Smooth muscle cell (in vitro differentiated cells): ENCODE measurements at regions not wholly inside any gene's neighbourhood (a gene's known extent, or its start where the extent isn't known, plus 50 kb on each side); places are given as distances from the start of the nearest gene placed in this dataset.
"Not testable (repeated sequence)": the region's sequence is repeated elsewhere in the genome, so short reads cannot be mapped to it uniquely, and the experiment has no call there.

Experiments
- DNase-seq: peaks from one replicate; lab custom pipeline; 2025; ENCODE audit not compliant: unreplicated experiment; lab: John Stamatoyannopoulos, UW
- H2AFZ ChIP-seq: fragments of 200-600 bp; sonication (generic); 2 replicates; pipeline ENCODE4 v1.6.0; 2016; ENCODE audit warnings: antibody characterized with exemption, low read depth, mild to moderate bottlenecking
- H3F3A ChIP-seq: fragments of 200-600 bp; sonication (generic); 2 replicates; pipeline ENCODE4 v1.6.0; 2017; ENCODE audit warnings: antibody characterized with exemption, low read depth
- H3K27ac ChIP-seq: fragments of 200-600 bp; sonication (generic); 2 replicates; pipeline ENCODE4 v1.5.1; 2016; ENCODE audit warnings: low read depth, mild to moderate bottlenecking
- H3K27me3 ChIP-seq: fragments of 200-600 bp; sonication (generic); 2 replicates; pipeline ENCODE4 v1.6.1; 2016; ENCODE audit warnings: low read depth, mild to moderate bottlenecking
- H3K36me3 ChIP-seq: fragments of 200-600 bp; sonication (generic); 2 replicates; pipeline ENCODE4 v1.5.1; 2016; ENCODE audit warnings: low read depth
- H3K4me1 ChIP-seq: fragments of 200-600 bp; sonication (generic); 2 replicates; pipeline ENCODE4 v1.5.1; 2016; ENCODE audit warnings: low read depth
- H3K4me2 ChIP-seq: fragments of 200-600 bp; sonication (generic); 2 replicates; pipeline ENCODE4 v1.6.0; 2016; ENCODE audit warnings: mild to moderate bottlenecking
- H3K4me3 ChIP-seq: fragments of 200-600 bp; sonication (generic); 2 replicates; pipeline ENCODE4 v1.5.1; 2016; ENCODE audit warnings: mild to moderate bottlenecking
- H3K79me2 ChIP-seq: fragments of 200-600 bp; sonication (generic); 2 replicates; pipeline ENCODE4 v1.6.0; 2016; ENCODE audit warnings: low read depth, mild to moderate bottlenecking
- H3K9ac ChIP-seq: fragments of 200-600 bp; sonication (generic); 2 replicates; pipeline ENCODE4 v1.6.0; 2016; ENCODE audit warnings: low read depth
- H3K9me3 ChIP-seq: fragments of 200-600 bp; sonication (generic); replicated peaks from 2 replicates; pipeline ENCODE4 v1.5.1; 2016; ENCODE audit warnings: low read depth
- H4K20me1 ChIP-seq: fragments of 200-600 bp; sonication (generic); 2 replicates; pipeline ENCODE4 v1.6.0; 2016; ENCODE audit warnings: low read depth
- WGBS: methylation state at CpG from one replicate; pipeline ENCODE4 v1.1.7; 2016; ENCODE audit warnings: low lambda C conversion rate; 5-methylcytosine and 5-hydroxymethylcytosine counted together
- TF ChIP-seq, protein P1 (sequence below): fragments of 200-600 bp; sonication (generic); IDR thresholded peaks from 2 replicates; pipeline ENCODE4 v1.5.1; 2017; ENCODE audit warnings: borderline replicate concordance, mild to moderate bottlenecking, antibody characterized with exemption; ENCODE audit not compliant: insufficient read depth, poor library complexity, severe bottlenecking

DNA sequence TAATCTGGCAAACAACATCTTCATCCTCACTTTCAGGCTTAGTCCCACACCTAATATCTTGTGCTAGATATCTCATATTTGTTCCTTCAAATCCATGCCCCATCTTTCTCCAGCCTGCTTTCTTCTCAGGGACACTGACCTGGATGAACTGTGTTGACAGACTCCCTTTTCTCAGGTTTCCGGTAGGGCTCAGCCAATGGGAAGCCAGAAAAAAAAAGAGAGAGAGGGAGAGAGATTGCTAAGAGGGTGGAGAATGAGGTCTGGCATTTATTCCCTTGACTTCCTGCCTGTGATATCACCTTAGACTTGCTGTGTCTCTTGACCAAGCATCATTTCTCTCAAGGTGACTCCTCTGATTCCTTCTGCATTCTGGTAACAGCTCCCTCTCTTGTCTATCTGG is 145.6 kb upstream of the ABI3BP start:
- no peaks in the 10 kb centered on the region for H3K27me3 ChIP-seq
- no peak overlapping the region for H3K4me2 ChIP-seq
- no peaks in the 10 kb centered on the region for H3K9me3 ChIP-seq
- H3F3A ChIP-seq: no peaks in the 10 kb centered on the region
- DNase-seq: no peak
- H3K79me2 ChIP-seq: no peaks in the 10 kb centered on the region
- no peak overlapping the region for H2AFZ ChIP-seq
- H3K27ac ChIP-seq: no peak overlapping the region
- TF ChIP-seq, protein P1, sequence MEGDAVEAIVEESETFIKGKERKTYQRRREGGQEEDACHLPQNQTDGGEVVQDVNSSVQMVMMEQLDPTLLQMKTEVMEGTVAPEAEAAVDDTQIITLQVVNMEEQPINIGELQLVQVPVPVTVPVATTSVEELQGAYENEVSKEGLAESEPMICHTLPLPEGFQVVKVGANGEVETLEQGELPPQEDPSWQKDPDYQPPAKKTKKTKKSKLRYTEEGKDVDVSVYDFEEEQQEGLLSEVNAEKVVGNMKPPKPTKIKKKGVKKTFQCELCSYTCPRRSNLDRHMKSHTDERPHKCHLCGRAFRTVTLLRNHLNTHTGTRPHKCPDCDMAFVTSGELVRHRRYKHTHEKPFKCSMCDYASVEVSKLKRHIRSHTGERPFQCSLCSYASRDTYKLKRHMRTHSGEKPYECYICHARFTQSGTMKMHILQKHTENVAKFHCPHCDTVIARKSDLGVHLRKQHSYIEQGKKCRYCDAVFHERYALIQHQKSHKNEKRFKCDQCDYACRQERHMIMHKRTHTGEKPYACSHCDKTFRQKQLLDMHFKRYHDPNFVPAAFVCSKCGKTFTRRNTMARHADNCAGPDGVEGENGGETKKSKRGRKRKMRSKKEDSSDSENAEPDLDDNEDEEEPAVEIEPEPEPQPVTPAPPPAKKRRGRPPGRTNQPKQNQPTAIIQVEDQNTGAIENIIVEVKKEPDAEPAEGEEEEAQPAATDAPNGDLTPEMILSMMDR: no peak
- H3K4me1 ChIP-seq: no peaks in the 10 kb centered on the region
- H3K9ac ChIP-seq: no peak overlapping the region
- 82% methylated on average over 1 of the region's 1 CpG for WGBS
- H4K20me1 ChIP-seq: no peaks in the 10 kb centered on the region
- H3K36me3 ChIP-seq: no peaks in the 10 kb centered on the region
- no peak overlapping the region for H3K4me3 ChIP-seq

DNA sequence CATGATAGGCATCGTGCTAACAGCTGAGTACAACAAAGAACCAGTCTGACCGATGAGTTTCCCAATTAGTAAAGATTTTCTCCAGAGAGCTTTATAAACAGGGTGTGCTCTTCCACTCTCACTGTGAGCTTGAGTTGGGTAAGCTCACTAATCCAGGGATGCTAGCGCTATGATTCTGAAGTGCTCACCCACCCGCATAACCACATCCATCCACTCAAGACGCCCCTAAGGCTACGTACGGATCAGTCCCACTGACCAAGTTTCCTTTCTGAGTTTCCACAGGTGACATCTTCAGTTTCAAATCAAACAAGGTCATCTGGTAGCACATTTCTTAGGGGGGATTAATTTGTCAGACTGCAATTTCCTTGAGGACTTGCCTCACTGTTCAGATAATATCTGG is 141.1 kb upstream of the ABI3BP start:
- Histone ChIP-seq H3F3A (no peaks in the 10 kb centered on the region), H4K20me1 (no peaks in the 10 kb centered on the region), H3K4me2 (no peak overlapping the region), H3K4me1 (no peaks in the 10 kb centered on the region), H3K27me3 (no peaks in the 10 kb centered on the region), H3K9me3 (no peaks in the 10 kb centered on the region), H3K27ac (no peak overlapping the region), H3K9ac (no peak overlapping the region), H3K4me3 (no peak overlapping the region), H3K36me3 (no peaks in the 10 kb centered on the region), H2AFZ (no peak overlapping the region), H3K79me2 (no peaks in the 10 kb centered on the region)
- no peak for DNase-seq
- TF ChIP-seq, protein P1: no peak
- WGBS: 93% methylated on average over 7 of the region's 7 CpGs

- H3F3A ChIP-seq: no peaks in the 10 kb centered on the region
- 83% methylated on average over 1 of the region's 1 CpG for WGBS
- no peak overlapping the region for H3K4me3 ChIP-seq
- H3K4me2 ChIP-seq: no peak overlapping the region
- H4K20me1 ChIP-seq: no peaks in the 10 kb centered on the region
- no peaks in the 10 kb centered on the region for H3K4me1 ChIP-seq
- no peaks in the 10 kb centered on the region for H3K79me2 ChIP-seq
- DNase-seq: no peak
- no peaks in the 10 kb centered on the region for H3K36me3 ChIP-seq
- H3K9me3 ChIP-seq: no peaks in the 10 kb centered on the region
- no peaks in the 10 kb centered on the region for H3K27me3 ChIP-seq
- no peak overlapping the region for H3K27ac ChIP-seq
- no peak overlapping the region for H2AFZ ChIP-seq
- no peak overlapping the region for H3K9ac ChIP-seq
- TF ChIP-seq, protein P1: no peak
Measured at GRCh38 chr3:101133652-101134051, 140.4 kb upstream of the ABI3BP start.

GRCh38 chr3:101133197-101133596 is 140.0 kb upstream of the ABI3BP start:
- H3K9ac ChIP-seq, H3K9me3 ChIP-seq, H4K20me1 ChIP-seq, H2AFZ ChIP-seq, H3K36me3 ChIP-seq, H3K4me3 ChIP-seq, H3K27me3 ChIP-seq, H3K4me1 ChIP-seq, H3F3A ChIP-seq, DNase-seq, H3K27ac ChIP-seq, H3K4me2 ChIP-seq, H3K79me2 ChIP-seq: not testable (repeated sequence)
- 95% methylated on average over 7 of the region's 7 CpGs for WGBS
